ENCODE measurements at regions not wholly inside any gene's neighbourhood (a gene's known extent, or its start where the extent isn't known, plus 50 kb on each side); places are given as distances from the start of the nearest gene placed in this dataset.

DNA sequence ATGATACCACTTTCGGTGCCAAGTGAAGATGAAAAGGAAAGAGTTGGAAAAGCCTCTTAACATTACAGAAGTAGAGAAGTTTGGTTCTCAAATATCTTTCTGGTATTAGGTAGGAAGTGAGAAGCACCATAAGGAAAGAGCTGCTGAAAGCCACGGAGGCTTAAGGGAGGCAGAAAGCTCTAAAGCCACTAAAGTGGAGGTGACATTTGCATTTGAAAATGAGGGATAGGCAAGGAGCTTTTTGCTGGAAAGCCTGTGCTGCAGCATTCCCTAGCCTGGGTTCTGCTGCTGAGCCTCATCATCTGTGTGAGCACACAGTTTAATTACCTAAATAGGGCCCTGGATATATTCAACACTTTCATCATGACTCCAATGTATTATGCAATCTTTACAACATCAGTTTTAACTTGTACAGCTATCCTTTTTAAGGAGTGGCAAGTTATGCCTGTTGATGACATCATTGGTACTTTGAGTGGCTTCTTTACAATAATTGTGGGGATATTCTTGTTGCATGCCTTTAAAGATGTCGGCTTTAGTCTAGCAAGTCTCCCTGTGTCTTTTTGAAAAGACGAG is 315.4 kb downstream of the RBM26 start:
- Mint-ChIP-seq H3K36me3 (ENCODE audit: insufficient read depth, unreplicated experiment) (no peaks in the 10 kb centered on the region), H3K27ac (ENCODE audit: unreplicated experiment) (no peak overlapping the region), H3K27me3 (ENCODE audit: unreplicated experiment) (no peaks in the 10 kb centered on the region), H3K4me3 (ENCODE audit: low read depth, unreplicated experiment) (no peak overlapping the region), H3K9me3 (ENCODE audit: low read depth, unreplicated experiment) (peaks cover 4% of the 10 kb centered on the region), H3K4me1 (ENCODE audit: low read depth, unreplicated experiment) (no peaks in the 10 kb centered on the region)
- intact Hi-C loops (cut with micrococcal nuclease; ENCODE audit: unreplicated experiment), result no loop called here
- no peak for DNase-seq
- CTCF ChIA-PET, result no interaction called here
- BruUV-seq (replicated peaks), result no TSS peak
- TF ChIP-seq, protein P1, sequence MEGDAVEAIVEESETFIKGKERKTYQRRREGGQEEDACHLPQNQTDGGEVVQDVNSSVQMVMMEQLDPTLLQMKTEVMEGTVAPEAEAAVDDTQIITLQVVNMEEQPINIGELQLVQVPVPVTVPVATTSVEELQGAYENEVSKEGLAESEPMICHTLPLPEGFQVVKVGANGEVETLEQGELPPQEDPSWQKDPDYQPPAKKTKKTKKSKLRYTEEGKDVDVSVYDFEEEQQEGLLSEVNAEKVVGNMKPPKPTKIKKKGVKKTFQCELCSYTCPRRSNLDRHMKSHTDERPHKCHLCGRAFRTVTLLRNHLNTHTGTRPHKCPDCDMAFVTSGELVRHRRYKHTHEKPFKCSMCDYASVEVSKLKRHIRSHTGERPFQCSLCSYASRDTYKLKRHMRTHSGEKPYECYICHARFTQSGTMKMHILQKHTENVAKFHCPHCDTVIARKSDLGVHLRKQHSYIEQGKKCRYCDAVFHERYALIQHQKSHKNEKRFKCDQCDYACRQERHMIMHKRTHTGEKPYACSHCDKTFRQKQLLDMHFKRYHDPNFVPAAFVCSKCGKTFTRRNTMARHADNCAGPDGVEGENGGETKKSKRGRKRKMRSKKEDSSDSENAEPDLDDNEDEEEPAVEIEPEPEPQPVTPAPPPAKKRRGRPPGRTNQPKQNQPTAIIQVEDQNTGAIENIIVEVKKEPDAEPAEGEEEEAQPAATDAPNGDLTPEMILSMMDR (IDR thresholded peaks at IDR 0.05; ENCODE audit: unreplicated experiment), result no peak

DNA sequence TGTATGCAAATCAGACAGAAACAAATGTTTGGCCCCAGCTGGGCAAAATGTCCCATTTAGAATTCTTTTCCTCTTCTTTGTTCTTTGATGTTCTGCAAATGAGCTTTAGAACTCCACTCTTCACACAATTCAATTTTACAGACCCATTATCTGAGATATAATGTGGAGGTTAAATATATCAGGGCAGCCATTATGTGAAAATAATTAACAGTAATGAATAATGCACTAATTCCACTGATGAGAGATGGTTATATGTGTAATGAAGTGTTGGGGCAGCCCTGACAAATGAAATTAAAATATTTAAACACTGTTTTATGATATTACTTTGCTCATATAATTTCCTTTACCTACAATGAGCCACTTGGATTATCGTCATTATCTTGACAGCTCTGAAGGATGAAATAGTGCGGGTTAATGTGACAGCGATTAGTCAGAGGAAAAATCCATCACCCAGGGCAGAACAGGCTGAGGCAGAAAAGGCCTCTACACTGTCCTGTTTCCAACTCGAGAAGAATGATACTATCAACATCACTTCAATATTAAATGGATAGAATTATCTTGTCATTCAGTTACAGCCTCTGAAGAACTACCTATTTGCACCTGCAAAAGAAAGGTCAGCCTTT is 321.1 kb downstream of the RBM26 start:
- no TSS peak for BruUV-seq (replicated peaks)
- intact Hi-C loops (cut with micrococcal nuclease; ENCODE audit: unreplicated experiment), result no loop called here
- H3K27ac Mint-ChIP-seq (ENCODE audit: unreplicated experiment), result no peak overlapping the region
- no peak overlapping the region for H3K4me3 Mint-ChIP-seq (ENCODE audit: low read depth, unreplicated experiment)
- no peaks in the 10 kb centered on the region for H3K27me3 Mint-ChIP-seq (ENCODE audit: unreplicated experiment)
- CTCF ChIA-PET, result no interaction called here
- H3K9me3 Mint-ChIP-seq (ENCODE audit: low read depth, unreplicated experiment), result no peaks in the 10 kb centered on the region
- DNase-seq, result no peak
- no peaks in the 10 kb centered on the region for H3K4me1 Mint-ChIP-seq (ENCODE audit: low read depth, unreplicated experiment)
- TF ChIP-seq, protein P1 (IDR thresholded peaks at IDR 0.05; ENCODE audit: unreplicated experiment), result no peak
- H3K36me3 Mint-ChIP-seq (ENCODE audit: insufficient read depth, unreplicated experiment), result no peaks in the 10 kb centered on the region

DNA sequence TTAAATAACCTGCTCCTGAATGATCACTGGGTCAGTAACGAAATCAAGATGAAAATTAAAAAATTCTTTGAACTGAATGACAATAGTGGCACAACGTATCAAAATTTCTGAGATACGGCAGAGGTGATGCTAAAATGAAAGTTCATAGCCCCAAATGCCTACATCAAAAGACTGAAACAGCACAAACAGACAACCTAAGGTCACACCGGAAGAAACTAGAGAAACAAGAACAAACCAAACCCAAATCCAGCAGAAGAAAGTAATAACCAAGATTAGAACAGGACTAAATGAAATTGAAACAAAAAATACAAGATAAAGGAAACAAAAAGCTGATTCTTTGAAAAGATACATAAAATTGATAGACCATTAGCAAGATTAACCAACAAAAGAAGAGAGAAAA is 324.1 kb downstream of the RBM26 start:
- H3K4me1 Mint-ChIP-seq (ENCODE audit: low read depth, unreplicated experiment), result no peaks in the 10 kb centered on the region
- no peak for DNase-seq
- no peaks in the 10 kb centered on the region for H3K27me3 Mint-ChIP-seq (ENCODE audit: unreplicated experiment)
- TF ChIP-seq, protein P1 (IDR thresholded peaks at IDR 0.05; ENCODE audit: unreplicated experiment), result no peak
- no peak overlapping the region for H3K27ac Mint-ChIP-seq (ENCODE audit: unreplicated experiment)
- no peaks in the 10 kb centered on the region for H3K36me3 Mint-ChIP-seq (ENCODE audit: insufficient read depth, unreplicated experiment)
- no peaks in the 10 kb centered on the region for H3K9me3 Mint-ChIP-seq (ENCODE audit: low read depth, unreplicated experiment)
- CTCF ChIA-PET, result no interaction called here
- no peak overlapping the region for H3K4me3 Mint-ChIP-seq (ENCODE audit: low read depth, unreplicated experiment)
- intact Hi-C loops (cut with micrococcal nuclease; ENCODE audit: unreplicated experiment), result no loop called here
- BruUV-seq (replicated peaks), result no TSS peak

- no peak overlapping the region for H3K4me3 Mint-ChIP-seq (ENCODE audit: low read depth, unreplicated experiment)
- CTCF ChIA-PET, result no interaction called here
- no peaks in the 10 kb centered on the region for H3K4me1 Mint-ChIP-seq (ENCODE audit: low read depth, unreplicated experiment)
- no peaks in the 10 kb centered on the region for H3K36me3 Mint-ChIP-seq (ENCODE audit: insufficient read depth, unreplicated experiment)
- DNase-seq, result no peak
- no peaks in the 10 kb centered on the region for H3K27me3 Mint-ChIP-seq (ENCODE audit: unreplicated experiment)
- TF ChIP-seq, protein P1 (IDR thresholded peaks at IDR 0.05; ENCODE audit: unreplicated experiment), result no peak
- BruUV-seq (replicated peaks), result no TSS peak
- intact Hi-C loops (cut with micrococcal nuclease; ENCODE audit: unreplicated experiment), result no loop called here
- no peaks in the 10 kb centered on the region for H3K9me3 Mint-ChIP-seq (ENCODE audit: low read depth, unreplicated experiment)
- no peak overlapping the region for H3K27ac Mint-ChIP-seq (ENCODE audit: unreplicated experiment)
These were observed 326.7 kb downstream of the RBM26 start for GRCh38 chr13:79079351-79079839.
